GM12878 (cell line): ENCODE measurements at regions not wholly inside any gene's neighbourhood (a gene's known extent, or its start where the extent isn't known, plus 50 kb on each side); places are given as distances from the start of the nearest gene placed in this dataset.

Experiments
- ATAC-seq: fragments of 200-7000 bp; cut with Tn5 transposase; 3 replicates; pipeline ENCODE4 v1.9.1; 2020; ENCODE audit warnings: mild to moderate bottlenecking, moderate library complexity
- BruUV-seq: library from RNA; stranded (reverse); fragments of 400-500 nt; replicated peaks from 2 replicates; lab custom pipeline; 2021; lab: Mats Ljungman, UMichigan
- CTCF ChIA-PET: fragments of 300-600 bp; sonication (Branson Sonifier 250); formaldehyde crosslinking; extraction: SDS; loops from one replicate; lab custom pipeline; 2021; ENCODE audit warnings: inconsistent platforms; lab: Yijun Ruan, JAX
- POLR2A ChIA-PET: fragments of 350-600 bp; formaldehyde crosslinking; extraction: SDS; loops from one replicate; lab custom pipeline; 2021; ENCODE audit warnings: inconsistent platforms; lab: Charles Lee
- RAD21 ChIA-PET: fragments of 300-600 bp; sonication (Branson Sonifier 250); formaldehyde crosslinking; loops from one replicate; lab custom pipeline; 2023; ENCODE audit warnings: antibody characterized with exemption; ENCODE audit not compliant: unreplicated experiment; lab: Charles Lee
- SMC1A ChIA-PET: fragments of 300-600 bp; sonication (Branson Sonifier 250); formaldehyde crosslinking; loops from one replicate; lab custom pipeline; 2023; ENCODE audit not compliant: unreplicated experiment, uncharacterized antibody; lab: Charles Lee
- DNase-seq: peaks from one replicate; pipeline ENCODE4 v3.0.0-alpha.2; 2011; ENCODE audit warnings: low read depth, low spot score
- FAIRE-seq: peaks from 3 replicates; lab custom pipeline; 2011; peaks lifted over from hg19 to GRCh38; lab: Jason Lieb, UNC
- H2AFZ ChIP-seq: 2 replicates; pipeline ENCODE4 v1.6.0; 2011; ENCODE audit warnings: low read depth, low read length, control low read depth; ENCODE audit not compliant: control insufficient read depth
- H3K27ac ChIP-seq: 2 replicates; pipeline ENCODE4 v1.5.1; 2011; ENCODE audit warnings: control low read depth; ENCODE audit not compliant: control insufficient read depth, insufficient read depth
- H3K27me3 ChIP-seq, 2 experiments: replicated peaks in 1 of 2; 2 replicates each; pipeline versions ENCODE4 v1.6.0 to v1.6.1; 2011; ENCODE audit warnings: low read length in 1 of 2; ENCODE audit not compliant: control insufficient read depth in 2 of 2, insufficient read depth in 2 of 2
- H3K36me3 ChIP-seq, 2 experiments: 2 replicates each; pipeline ENCODE4 v1.5.1; 2011; ENCODE audit warnings: low read length in 1 of 2; ENCODE audit not compliant: control insufficient read depth in 2 of 2, insufficient read depth in 2 of 2
- H3K4me1 ChIP-seq: 2 replicates; pipeline ENCODE4 v1.6.1; 2011; ENCODE audit warnings: mild to moderate bottlenecking, low read length, moderate library complexity, mixed read lengths; ENCODE audit not compliant: control insufficient read depth, insufficient read depth
- H3K4me2 ChIP-seq: 2 replicates; pipeline ENCODE4 v1.6.0; 2011; ENCODE audit warnings: control low read depth; ENCODE audit not compliant: control insufficient read depth, insufficient read depth
- H3K4me3 ChIP-seq: fragments of 200-600 bp; sonication (generic); 2 replicates; pipeline ENCODE4 v1.5.1; 2016
- H3K79me2 ChIP-seq: 2 replicates; pipeline ENCODE4 v1.6.0; 2011; ENCODE audit warnings: low read length; ENCODE audit not compliant: control insufficient read depth, insufficient read depth
- H3K9ac ChIP-seq: 2 replicates; pipeline ENCODE4 v1.8.0; 2011; ENCODE audit warnings: low read length, control low read depth, mixed read lengths; ENCODE audit not compliant: control insufficient read depth, insufficient read depth
- H3K9me3 ChIP-seq: replicated peaks from 3 replicates; pipeline ENCODE4 v1.5.1; 2011; ENCODE audit warnings: mild to moderate bottlenecking, low read length; ENCODE audit not compliant: control insufficient read depth, insufficient read depth
- H4K20me1 ChIP-seq: 2 replicates; pipeline ENCODE4 v1.6.0; 2011; ENCODE audit not compliant: control insufficient read depth, insufficient read depth
- BACH1 ChIP-seq: fragments of 450-650 bp; IDR thresholded peaks from 2 replicates; pipeline ENCODE4 v1.6.1; 2017; ENCODE audit warnings: mild to moderate bottlenecking, borderline replicate concordance
- CUX1 ChIP-seq: IDR thresholded peaks from 2 replicates; pipeline ENCODE4 v1.6.1; 2012; ENCODE audit warnings: improper control_type of control experiment, low read depth, low read length; ENCODE audit not compliant: insufficient replicate concordance
- ELK1 ChIP-seq: IDR thresholded peaks from 2 replicates; pipeline ENCODE4 v1.6.1; 2012; ENCODE audit warnings: low read depth, low read length, improper control_type of control experiment
- EZH2 ChIP-seq: IDR thresholded peaks from 2 replicates; pipeline ENCODE4 v1.6.1; 2012; ENCODE audit warnings: low read depth, mild to moderate bottlenecking, control low read depth, inconsistent platforms, low read length, borderline replicate concordance; ENCODE audit not compliant: control insufficient read depth
- IKZF1 ChIP-seq: fragments of 450-650 bp; conservative IDR thresholded peaks from 2 replicates; pipeline ENCODE4 v1.6.1; 2017; ENCODE audit warnings: antibody characterized with exemption, mild to moderate bottlenecking
- JUNB ChIP-seq: IDR thresholded peaks from 2 replicates; pipeline ENCODE4 v1.6.1; 2016; ENCODE audit warnings: antibody characterized with exemption, mild to moderate bottlenecking
- LARP7 ChIP-seq: fragments of 450-650 bp; IDR thresholded peaks from 2 replicates; pipeline ENCODE4 v1.6.1; 2017; ENCODE audit warnings: mild to moderate bottlenecking
- NFYA ChIP-seq: IDR thresholded peaks from 2 replicates; pipeline ENCODE4 v1.6.1; 2011; ENCODE audit warnings: low read depth, mild to moderate bottlenecking, low read length, improper control_type of control experiment, borderline replicate concordance
- NR2C1 ChIP-seq: fragments of 450-650 bp; IDR thresholded peaks from 2 replicates; pipeline ENCODE4 v1.6.1; 2017; ENCODE audit warnings: antibody characterized with exemption, mild to moderate bottlenecking, moderate library complexity
- POLR2AphosphoS5 ChIP-seq: IDR thresholded peaks from 2 replicates; pipeline ENCODE4 v1.6.1; 2011; ENCODE audit warnings: mild to moderate bottlenecking, low read length, inconsistent platforms
- RAD51 ChIP-seq: fragments of 450-650 bp; IDR thresholded peaks from 2 replicates; pipeline ENCODE4 v1.6.1; 2016; ENCODE audit warnings: moderate library complexity, mild to moderate bottlenecking, inconsistent platforms
- SMC3 ChIP-seq: IDR thresholded peaks from 2 replicates; pipeline ENCODE4 v1.6.1; 2011; ENCODE audit warnings: low read length, improper control_type of control experiment, borderline replicate concordance
- TCF3 ChIP-seq: IDR thresholded peaks from 2 replicates; pipeline ENCODE4 v1.6.1; 2012; ENCODE audit warnings: low read depth, mild to moderate bottlenecking, low read length, borderline replicate concordance; ENCODE audit not compliant: insufficient read depth
- WRNIP1 ChIP-seq: IDR thresholded peaks from 2 replicates; pipeline ENCODE4 v1.6.1; 2011; ENCODE audit warnings: low read depth, low read length, improper control_type of control experiment, borderline replicate concordance
- ZBED1 ChIP-seq: IDR thresholded peaks from 2 replicates; pipeline ENCODE4 v1.6.1; 2016; ENCODE audit warnings: borderline replicate concordance
- WGBS: methylation state at CpG from one replicate; pipeline ENCODE4 v1.1.6; 2016; ENCODE audit warnings: low lambda C conversion rate; ENCODE audit not compliant: insufficient replicate concordance, insufficient coverage; ENCODE audit errors: missing lambda C conversion rate; 5-methylcytosine and 5-hydroxymethylcytosine counted together
- in situ Hi-C: fragments of 300-500 bp; cut with MboI; formaldehyde crosslinking; loops from 9 replicates; pipeline ENCODE4 v1.14.3; 2018; ENCODE audit warnings: mixed read lengths
- intact Hi-C: fragments of 100-400 bp; cut with micrococcal nuclease; formaldehyde crosslinking; loops from one replicate; pipeline ENCODE4 v1.14.2; 2022; ENCODE audit not compliant: unreplicated experiment
- TF ChIP-seq, protein P1 (sequence below): fragments of 450-650 bp; IDR thresholded peaks from 2 replicates; pipeline ENCODE4 v1.6.1; 2017; ENCODE audit warnings: mild to moderate bottlenecking
- TF ChIP-seq, protein P2 (sequence below): IDR thresholded peaks from 2 replicates; pipeline ENCODE4 v1.6.1; 2011; ENCODE audit warnings: mild to moderate bottlenecking, low read depth, low read length, moderate library complexity; ENCODE audit not compliant: insufficient replicate concordance

GRCh38 chr4:115664285-115664684, 550.9 kb upstream of the NDST4 start:
- Histone ChIP-seq H3K27me3 (no peaks in the 10 kb centered on the region), H3K4me1 (no peaks in the 10 kb centered on the region), H3K9ac (no peak overlapping the region), H3K36me3 (no peaks in the 10 kb centered on the region), H2AFZ (no peak overlapping the region), H3K9me3 (no peaks in the 10 kb centered on the region), H3K79me2 (no peaks in the 10 kb centered on the region), H3K4me2 (no peak overlapping the region), H3K27ac (no peak overlapping the region), H4K20me1 (no peaks in the 10 kb centered on the region), H3K4me3 (no peak overlapping the region)
- DNase-seq (no peak), ATAC-seq (no peak), FAIRE-seq (no peak)
- in situ Hi-C loops (no loop called here), intact Hi-C loops (no loop called here)
- ChIA-PET POLR2A (no interaction called here), CTCF (interaction anchor here (0.7 to 1.3 kb wide), 3 partner anchors 19 to 189 kb away, joined by 3 read pairs; no protein-coding TSS in a partner anchor), RAD21 (no interaction called here), SMC1A (no interaction called here)
- WGBS = 38% methylated on average over 9 of the region's 9 CpGs
- BruUV-seq = no TSS peak
- TF ChIP-seq, protein P1, sequence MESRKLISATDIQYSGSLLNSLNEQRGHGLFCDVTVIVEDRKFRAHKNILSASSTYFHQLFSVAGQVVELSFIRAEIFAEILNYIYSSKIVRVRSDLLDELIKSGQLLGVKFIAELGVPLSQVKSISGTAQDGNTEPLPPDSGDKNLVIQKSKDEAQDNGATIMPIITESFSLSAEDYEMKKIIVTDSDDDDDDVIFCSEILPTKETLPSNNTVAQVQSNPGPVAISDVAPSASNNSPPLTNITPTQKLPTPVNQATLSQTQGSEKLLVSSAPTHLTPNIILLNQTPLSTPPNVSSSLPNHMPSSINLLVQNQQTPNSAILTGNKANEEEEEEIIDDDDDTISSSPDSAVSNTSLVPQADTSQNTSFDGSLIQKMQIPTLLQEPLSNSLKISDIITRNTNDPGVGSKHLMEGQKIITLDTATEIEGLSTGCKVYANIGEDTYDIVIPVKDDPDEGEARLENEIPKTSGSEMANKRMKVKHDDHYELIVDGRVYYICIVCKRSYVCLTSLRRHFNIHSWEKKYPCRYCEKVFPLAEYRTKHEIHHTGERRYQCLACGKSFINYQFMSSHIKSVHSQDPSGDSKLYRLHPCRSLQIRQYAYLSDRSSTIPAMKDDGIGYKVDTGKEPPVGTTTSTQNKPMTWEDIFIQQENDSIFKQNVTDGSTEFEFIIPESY = no peak
- TF ChIP-seq, protein P2, sequence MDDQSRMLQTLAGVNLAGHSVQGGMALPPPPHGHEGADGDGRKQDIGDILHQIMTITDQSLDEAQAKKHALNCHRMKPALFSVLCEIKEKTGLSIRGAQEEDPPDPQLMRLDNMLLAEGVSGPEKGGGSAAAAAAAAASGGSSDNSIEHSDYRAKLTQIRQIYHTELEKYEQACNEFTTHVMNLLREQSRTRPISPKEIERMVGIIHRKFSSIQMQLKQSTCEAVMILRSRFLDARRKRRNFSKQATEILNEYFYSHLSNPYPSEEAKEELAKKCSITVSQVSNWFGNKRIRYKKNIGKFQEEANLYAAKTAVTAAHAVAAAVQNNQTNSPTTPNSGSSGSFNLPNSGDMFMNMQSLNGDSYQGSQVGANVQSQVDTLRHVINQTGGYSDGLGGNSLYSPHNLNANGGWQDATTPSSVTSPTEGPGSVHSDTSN = no peak
- TF ChIP-seq TCF3 = no peak
- TF ChIP-seq CUX1 = no peak
- no peak for TF ChIP-seq POLR2AphosphoS5
- no peak for TF ChIP-seq BACH1
- no peak for TF ChIP-seq NFYA
- no peak for TF ChIP-seq NR2C1
- TF ChIP-seq EZH2 = no peak
- no peak for TF ChIP-seq LARP7
- TF ChIP-seq IKZF1 = no peak
- TF ChIP-seq WRNIP1 = no peak
- TF ChIP-seq ZBED1 = no peak
- no peak for TF ChIP-seq JUNB
- TF ChIP-seq ELK1 = no peak
- no peak for TF ChIP-seq RAD51
- TF ChIP-seq SMC3 = no peak
